NCI-H2227 (cell line): ENCODE measurements at regions not wholly inside any gene's neighbourhood (a gene's known extent, or its start where the extent isn't known, plus 50 kb on each side); places are given as distances from the start of the nearest gene placed in this dataset.

Experiments
- DNase-seq: peaks from one replicate; lab custom pipeline; 2025; ENCODE audit not compliant: unreplicated experiment; lab: John Stamatoyannopoulos, UW

DNA sequence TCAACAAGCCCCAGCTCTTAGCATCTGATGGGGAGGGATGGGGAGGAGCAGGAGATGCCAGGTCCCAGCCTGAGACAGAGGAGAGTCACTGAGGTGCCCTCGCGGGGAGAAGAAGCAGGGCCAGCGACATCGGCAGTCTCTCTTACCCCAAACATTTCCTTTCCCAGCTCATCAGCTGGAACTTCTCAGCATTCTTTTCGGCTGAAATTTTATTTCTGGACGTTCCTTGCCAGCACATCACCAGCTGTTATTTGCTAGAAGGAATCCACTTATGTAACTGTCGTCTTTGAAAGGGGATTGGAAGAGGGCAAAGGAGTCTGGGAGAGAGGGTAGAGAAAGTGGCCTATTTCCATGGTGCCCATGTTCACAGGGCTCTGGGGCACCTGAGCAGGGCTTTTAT, 101.0 kb upstream of the SHH start:
- no peak for DNase-seq

GRCh38 chr7:155911471-155912105, 99.3 kb upstream of the SHH start:
- DNase-seq = no peak

DNA sequence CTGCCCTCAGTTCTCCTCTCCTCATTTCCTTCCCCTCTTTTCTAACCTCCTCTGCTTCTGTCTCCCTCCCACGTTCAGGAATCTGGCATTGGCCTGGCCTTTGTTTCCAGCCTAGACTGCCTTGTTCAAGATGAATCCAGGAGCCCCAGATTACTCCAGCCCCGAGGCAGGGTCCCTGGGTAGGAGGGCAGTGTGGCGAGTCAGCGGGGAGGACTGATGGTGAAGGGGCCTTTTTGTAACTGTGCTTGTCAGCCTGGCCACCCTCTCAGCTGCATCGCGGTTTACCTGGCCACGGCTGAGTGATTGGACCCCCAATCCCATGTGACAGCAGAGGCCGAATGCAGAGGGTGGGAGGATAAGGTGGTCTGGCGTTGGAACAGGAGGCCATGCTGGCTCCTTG, 96.1 kb upstream of the SHH start:
- no peak for DNase-seq

DNA sequence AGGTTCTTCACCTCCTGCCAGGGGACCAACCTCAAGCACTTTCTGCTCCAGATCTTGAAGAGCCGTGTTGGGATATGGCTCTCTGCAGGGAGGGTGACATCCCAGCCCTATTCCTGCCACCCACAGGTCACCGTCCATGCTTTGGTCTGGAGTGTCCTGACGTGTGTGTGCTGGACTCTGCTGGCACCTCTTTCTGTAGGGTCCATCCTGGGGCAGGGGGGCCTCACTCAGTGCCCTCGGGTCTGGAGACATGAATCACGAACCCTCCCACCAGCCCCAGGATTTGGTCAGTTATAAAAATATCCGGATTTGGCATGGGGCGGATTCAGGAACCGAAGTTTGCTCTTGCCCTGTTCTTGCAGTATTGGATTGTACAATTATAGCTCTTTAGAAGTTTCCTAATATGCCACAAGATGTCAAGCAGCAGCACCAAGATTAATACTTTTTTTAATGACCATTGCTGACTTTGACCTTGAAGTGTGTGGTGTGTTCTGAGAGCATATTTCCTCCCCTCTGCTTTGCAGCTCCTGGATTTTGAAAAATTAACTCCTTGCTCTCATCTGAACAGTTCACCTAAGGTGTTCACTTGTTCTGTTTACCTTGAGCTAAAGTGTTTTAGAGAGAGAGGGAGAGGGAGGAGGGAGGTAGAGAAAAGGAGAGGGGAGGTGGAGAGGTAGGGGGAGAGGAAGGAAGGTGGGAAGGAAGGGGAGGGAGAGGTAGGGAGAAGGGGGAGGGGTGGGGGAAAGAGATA, 95.4 kb upstream of the SHH start:
- DNase-seq = no peak

DNA sequence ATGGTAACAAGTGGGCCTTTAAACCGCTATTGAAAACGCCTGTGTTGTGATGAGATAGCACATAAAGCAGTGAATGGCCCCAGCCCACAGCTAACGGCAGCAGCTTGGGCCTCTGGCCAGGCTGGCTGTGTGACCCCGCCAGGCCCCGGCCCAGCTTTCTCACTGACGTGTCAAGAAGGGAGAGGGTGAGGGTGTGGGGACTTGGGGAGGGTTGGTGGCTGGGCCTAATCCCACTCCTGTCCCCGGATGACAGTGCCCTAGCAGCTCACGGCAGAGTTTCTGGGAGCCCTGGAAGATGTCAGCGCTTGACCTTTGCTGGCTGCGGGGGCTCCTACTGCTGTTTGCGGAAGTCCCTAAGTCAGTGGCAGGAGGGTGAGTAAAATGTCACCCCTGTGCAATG, 88.9 kb upstream of the SHH start:
- DNase-seq = no peak

GRCh38 chr7:155899596-155899995, 87.3 kb upstream of the SHH start:
- no peak for DNase-seq

DNA sequence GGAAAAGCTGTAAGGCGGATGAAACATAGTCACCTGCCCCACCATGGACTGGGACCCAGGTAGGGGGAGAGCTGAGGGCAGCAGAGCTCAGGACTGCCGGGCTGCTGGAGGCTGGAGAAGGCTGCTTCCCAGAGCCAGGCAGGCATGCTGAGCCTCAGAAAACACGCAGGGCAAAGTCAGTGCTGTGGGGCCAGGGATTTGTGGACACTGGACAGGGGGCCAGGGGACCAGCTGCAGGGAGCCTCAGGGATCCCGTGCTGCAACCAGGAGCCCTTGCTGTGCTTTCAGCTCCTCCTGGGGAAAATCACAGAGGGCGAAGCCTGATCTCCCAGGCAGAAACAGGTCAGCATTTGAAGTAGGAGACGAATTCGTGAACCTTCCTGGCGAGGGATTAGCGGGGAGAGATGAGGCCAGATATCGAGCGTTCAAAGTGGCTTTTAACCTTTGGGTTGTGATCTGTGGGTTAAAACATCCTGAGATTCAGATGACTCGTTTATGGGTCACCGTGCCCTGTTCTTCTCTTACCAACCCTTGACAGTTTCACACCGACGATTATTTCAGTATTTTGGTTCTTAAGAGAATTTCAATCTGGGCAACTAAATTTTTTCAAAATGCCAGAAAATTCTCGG, 85.6 kb upstream of the SHH start:
- DNase-seq = no peak

DNA sequence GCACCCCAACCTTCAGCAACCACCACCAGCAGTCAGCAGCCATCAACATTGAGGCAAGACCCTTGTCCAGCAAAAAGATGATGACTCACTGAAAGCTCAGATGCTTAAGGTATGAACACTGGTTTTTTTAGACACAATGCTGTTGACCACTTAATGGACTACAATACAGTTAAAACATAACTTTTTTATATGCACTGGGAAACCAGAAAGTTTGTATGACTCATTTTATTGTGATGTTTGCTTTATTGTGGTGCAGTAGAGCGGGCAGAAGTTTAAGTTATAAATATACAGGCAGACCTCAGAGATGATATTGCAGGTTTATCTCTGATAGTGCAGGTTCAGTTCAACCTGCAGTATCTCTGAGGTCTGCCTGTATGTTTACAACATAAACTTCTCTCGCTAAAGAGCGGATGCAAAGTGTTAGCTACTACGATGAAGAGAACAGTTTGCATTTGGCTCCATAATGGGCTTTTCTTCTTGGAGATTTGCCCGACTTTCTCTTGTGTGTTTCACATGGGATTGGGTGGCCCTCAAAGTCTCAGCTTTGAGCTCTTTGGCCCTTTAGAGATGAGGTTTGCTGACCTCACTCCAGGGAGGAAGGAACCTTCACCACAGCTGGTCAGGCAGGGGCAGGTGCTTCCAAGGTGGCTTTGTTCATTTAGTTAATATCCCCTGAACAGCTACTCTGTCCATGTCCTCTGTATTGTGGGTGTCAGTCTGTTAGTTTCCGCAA, 84.4 kb upstream of the SHH start:
- no peak for DNase-seq

DNA sequence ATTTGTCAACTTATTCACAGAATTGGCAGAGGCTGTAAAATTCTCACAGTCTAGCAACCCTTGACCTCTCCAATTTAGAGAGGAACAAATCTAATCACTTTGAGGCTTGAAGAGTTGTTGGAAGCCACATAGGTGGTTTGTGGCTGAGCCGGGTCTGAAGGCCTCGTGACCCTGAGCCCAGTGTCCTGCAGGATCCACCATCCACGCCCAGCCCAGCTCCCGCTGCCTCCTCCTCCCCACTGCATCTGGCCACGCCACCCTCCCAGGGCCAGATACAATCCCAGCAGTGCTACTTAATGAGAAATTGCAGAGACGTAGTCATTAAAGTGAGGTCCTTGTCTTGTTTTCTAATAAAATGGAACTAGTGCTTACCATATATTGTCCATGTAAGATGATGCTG, 81.4 kb upstream of the SHH start:
- DNase-seq = no peak

- no peak for DNase-seq
These were observed 80.9 kb upstream of the SHH start for GRCh38 chr7:155893176-155893575.

GRCh38 chr7:155889636-155890511, 77.6 kb upstream of the SHH start:
- no peak for DNase-seq

DNA sequence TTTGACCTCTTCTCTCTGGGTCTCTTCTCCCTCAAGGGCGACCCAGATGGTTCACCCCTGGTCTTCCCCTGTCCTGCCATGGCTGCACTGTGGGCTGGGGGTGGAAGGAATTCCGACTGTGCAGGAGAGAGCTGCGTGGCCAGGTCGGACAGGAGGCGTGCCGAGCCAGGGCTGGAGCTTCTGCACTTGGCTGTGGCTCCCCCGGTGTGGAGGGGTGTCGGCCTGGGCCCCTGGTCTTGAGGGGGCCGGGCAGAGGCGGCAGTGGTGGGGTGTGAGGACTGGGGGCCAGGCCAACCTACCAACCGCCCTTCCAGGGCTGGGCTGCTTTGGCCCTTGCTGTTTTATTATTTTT, 74.9 kb upstream of the SHH start:
- DNase-seq = no peak

DNA sequence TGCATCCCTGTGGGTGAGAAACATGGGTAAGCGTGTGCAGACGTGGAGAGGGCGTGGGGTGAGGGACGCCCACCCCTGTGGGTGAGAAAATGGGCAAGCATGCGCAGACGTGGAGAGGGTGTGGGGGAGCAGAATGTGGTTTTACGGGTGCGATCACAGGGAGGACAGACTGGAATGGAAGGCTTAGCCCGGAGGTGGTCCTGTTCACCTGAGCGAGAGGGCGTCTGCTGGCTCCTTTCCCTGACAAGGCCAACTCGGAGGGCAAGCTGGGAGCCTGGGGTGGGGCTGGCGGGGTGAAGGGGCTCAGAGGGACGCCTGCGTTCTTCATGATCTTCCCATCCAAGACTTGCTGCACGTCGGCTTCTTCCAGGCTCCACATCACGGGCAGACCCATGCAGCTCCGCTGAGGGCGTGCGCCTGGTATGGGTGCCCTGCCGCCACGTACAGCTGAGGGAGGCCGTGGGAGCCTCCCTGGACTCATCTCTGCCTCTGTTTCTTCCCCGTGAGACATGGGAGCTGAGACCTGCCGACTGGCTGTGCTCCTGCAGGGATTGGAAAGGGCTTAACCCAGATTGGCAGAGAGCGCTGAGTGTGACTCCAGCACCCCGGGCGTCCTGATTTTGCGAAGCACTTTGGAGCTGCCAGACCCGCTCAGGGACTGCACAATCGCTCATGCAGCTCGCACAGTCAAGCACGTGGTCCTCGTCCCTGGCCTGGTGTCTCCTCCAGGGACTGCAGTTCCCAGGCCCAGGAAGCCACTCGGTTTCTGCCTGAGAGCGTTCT, 74.3 kb upstream of the SHH start:
- DNase-seq = no peak

- DNase-seq = no peak
These were observed 73.2 kb upstream of the SHH start for GRCh38 chr7:155885167-155886155.

GRCh38 chr7:155884225-155885166, 72.2 kb upstream of the SHH start:
- no peak for DNase-seq

DNA sequence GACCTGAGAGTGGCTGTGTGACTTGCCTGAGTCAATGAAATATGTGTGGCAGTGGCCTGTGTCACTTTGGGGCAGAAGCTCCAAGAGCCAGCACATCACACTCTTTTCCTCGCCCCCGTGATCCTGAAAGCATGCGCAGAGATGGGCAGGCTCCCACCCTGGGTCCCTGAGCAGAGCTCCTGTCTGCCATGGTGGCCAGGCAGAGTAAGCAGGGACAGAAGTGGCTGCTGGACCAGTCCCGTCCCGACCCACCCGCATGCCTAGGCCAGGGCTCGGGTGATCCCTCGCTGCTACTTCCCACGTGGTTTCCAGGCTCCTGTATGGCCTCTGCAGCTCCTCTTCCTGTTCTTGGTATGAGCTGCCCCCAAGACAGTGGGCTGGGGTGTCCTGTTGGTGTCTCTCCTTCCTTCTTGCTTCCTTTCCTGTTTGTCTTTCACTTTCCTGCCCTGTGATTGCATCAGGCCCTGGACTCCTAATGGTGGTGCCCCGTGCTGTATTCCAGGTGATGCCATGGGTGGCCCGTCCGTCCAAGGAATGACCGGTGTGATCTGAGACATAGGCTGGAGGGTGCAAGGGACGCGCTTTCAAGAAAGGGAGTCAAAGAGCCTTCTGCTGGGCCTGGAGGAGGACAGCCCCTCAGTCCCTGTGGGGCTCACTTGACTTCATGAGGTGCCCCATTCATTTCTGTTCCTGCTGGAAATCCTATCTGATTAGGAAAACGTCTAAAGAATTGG, 71.4 kb upstream of the SHH start:
- DNase-seq = no peak

GRCh38 chr7:155882596-155882995, 70.3 kb upstream of the SHH start:
- DNase-seq = no peak
